Activated T-helper 2 cell treated with anti-CD3 and anti-CD28 coated beads, Interferon-gamma antibody, Interleukin-2, Interleukin-4, amounts not matched to agents 10 μg/mL and 5 μg/mL and 100 μg/mL, durations not matched to agents 14 hours and 24 hours and 36 hours (primary cell): ENCODE measurements at regions not wholly inside any gene's neighbourhood (a gene's known extent, or its start where the extent isn't known, plus 50 kb on each side); places are given as distances from the start of the nearest gene placed in this dataset.
A peak's percentile ranks its signal among the peaks of the same experiment; 100 is the strongest.
"Not testable (repeated sequence)": the region's sequence is repeated elsewhere in the genome, so short reads cannot be mapped to it uniquely, and the experiment has no call there.

Source experiments
- DNase-seq: peaks from one replicate; pipeline ENCODE4 v3.0.0; 2021; ENCODE audit warnings: low spot score
- H3K27ac Mint-ChIP-seq: one replicate; pipeline ENCODE4 v1.8.0; 2021; ENCODE audit warnings: mixed read lengths
- H3K27me3 Mint-ChIP-seq: one replicate; pipeline ENCODE4 v1.8.0; 2021; ENCODE audit warnings: low read depth, mixed read lengths
- H3K36me3 Mint-ChIP-seq: one replicate; pipeline ENCODE4 v1.8.0; 2021; ENCODE audit warnings: low read depth, mixed read lengths
- H3K4me1 Mint-ChIP-seq: one replicate; pipeline ENCODE4 v1.8.0; 2021; ENCODE audit warnings: low read depth, mixed read lengths
- H3K4me3 Mint-ChIP-seq: one replicate; pipeline ENCODE4 v1.8.0; 2021; ENCODE audit warnings: low read depth, mild to moderate bottlenecking, moderate library complexity, mixed read lengths
- H3K9me3 Mint-ChIP-seq: one replicate; pipeline ENCODE4 v1.8.0; 2021; ENCODE audit warnings: mixed read lengths
- intact Hi-C: fragments of 100-400 bp; cut with micrococcal nuclease; formaldehyde crosslinking; loops from one replicate; pipeline ENCODE4 v1.15.1; 2023

- Mint-ChIP-seq H3K27ac (no peak overlapping the region), H3K4me1 (peaks cover 9% of the 10 kb centered on the region), H3K27me3 (peaks cover 16% of the 10 kb centered on the region), H3K9me3 (no peaks in the 10 kb centered on the region), H3K4me3 (no peak overlapping the region), H3K36me3 (no peaks in the 10 kb centered on the region)
- no peak for DNase-seq
- intact Hi-C loops: loop anchor here (2.0 to 5.0 kb wide), 2 partner anchors 36 to 55 kb away; no protein-coding TSS in a partner anchor
Observed at GRCh38 chr18:63071701-63072141, 247.8 kb downstream of the BCL2 start.

DNA sequence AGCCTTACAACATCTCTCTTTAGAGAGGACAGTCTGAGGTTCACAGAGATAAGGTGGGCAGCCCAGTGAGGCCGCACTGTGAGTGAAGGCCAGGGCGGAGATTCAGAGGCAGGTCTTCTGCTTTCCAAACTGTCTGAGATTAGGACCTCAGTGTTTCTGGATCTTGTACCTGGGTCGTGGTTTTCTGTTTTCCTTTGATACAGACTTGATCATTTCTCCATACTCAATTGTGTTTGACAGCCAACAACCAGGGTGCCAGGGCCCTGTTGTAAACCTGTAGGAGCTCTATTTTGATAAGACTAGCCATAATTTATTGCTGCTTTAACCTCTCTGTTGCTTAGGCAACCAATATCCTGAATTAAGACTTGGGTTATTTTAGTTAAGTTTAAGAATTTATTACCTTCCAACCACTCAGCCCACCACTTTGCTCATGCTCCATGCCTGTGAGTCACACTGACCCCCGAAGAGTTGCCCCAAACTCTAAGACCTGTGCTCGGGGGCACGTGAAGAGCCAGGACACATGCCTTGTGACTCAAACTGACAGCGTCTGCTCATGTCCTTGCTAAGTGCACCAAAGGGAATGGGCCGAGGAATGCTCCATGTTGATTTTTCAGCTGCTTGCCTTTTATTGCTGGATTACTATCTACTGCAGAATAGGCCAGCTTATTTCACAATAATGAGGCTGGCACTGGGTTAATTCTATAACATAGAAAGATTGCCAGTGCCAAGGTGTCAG lies 248.6 kb downstream of the BCL2 start:
- Mint-ChIP-seq H3K9me3 (no peaks in the 10 kb centered on the region), H3K4me3 (no peak overlapping the region), H3K36me3 (no peaks in the 10 kb centered on the region), H3K4me1 (peaks cover 9% of the 10 kb centered on the region), H3K27ac (peak overlapping the region; percentile 53), H3K27me3 (peaks cover 15% of the 10 kb centered on the region)
- intact Hi-C loops: loop anchor here (5.0 kb wide), 1 partner anchor 36 kb away; no protein-coding TSS in a partner anchor
- no peak for DNase-seq

GRCh38 chr18:63069496-63069895 lies 250.1 kb downstream of the BCL2 start:
- no peaks in the 10 kb centered on the region for H3K9me3 Mint-ChIP-seq
- no peak for DNase-seq
- intact Hi-C loops: no loop called here
- no peaks in the 10 kb centered on the region for H3K36me3 Mint-ChIP-seq
- no peak overlapping the region for H3K27ac Mint-ChIP-seq
- peaks cover 5% of the 10 kb centered on the region for H3K4me1 Mint-ChIP-seq
- peaks cover 20% of the 10 kb centered on the region for H3K27me3 Mint-ChIP-seq
- H3K4me3 Mint-ChIP-seq: no peak overlapping the region

- no peak for DNase-seq
- intact Hi-C loops: no loop called here
- Mint-ChIP-seq H3K27ac (no peak overlapping the region), H3K4me1 (peaks cover 5% of the 10 kb centered on the region), H3K4me3 (no peak overlapping the region), H3K9me3 (no peaks in the 10 kb centered on the region), H3K27me3 (peaks cover 22% of the 10 kb centered on the region), H3K36me3 (no peaks in the 10 kb centered on the region)
Observed at GRCh38 chr18:63067939-63068338, 251.6 kb downstream of the BCL2 start.

- no peaks in the 10 kb centered on the region for H3K36me3 Mint-ChIP-seq
Observed at GRCh38 chr18:63065172-63065571, 254.4 kb downstream of the BCL2 start.

GRCh38 chr18:63063171-63063570 lies 256.4 kb downstream of the BCL2 start:
- no peak overlapping the region for H3K4me3 Mint-ChIP-seq
- no peak overlapping the region for H3K27ac Mint-ChIP-seq
- H3K9me3 Mint-ChIP-seq: no peaks in the 10 kb centered on the region
- no peak for DNase-seq
- H3K4me1 Mint-ChIP-seq: peaks cover 5% of the 10 kb centered on the region
- peaks cover 21% of the 10 kb centered on the region for H3K27me3 Mint-ChIP-seq
- no peaks in the 10 kb centered on the region for H3K36me3 Mint-ChIP-seq
- intact Hi-C loops: no loop called here

More at GRCh38 chr18:63065172-63065571, 254.4 kb downstream of the BCL2 start:
- peaks cover 5% of the 10 kb centered on the region for H3K4me1 Mint-ChIP-seq
- no peak overlapping the region for H3K4me3 Mint-ChIP-seq
- H3K9me3 Mint-ChIP-seq: no peaks in the 10 kb centered on the region
- peaks cover 30% of the 10 kb centered on the region for H3K27me3 Mint-ChIP-seq
- no peak overlapping the region for H3K27ac Mint-ChIP-seq
- intact Hi-C loops: no loop called here
- no peak for DNase-seq

DNA sequence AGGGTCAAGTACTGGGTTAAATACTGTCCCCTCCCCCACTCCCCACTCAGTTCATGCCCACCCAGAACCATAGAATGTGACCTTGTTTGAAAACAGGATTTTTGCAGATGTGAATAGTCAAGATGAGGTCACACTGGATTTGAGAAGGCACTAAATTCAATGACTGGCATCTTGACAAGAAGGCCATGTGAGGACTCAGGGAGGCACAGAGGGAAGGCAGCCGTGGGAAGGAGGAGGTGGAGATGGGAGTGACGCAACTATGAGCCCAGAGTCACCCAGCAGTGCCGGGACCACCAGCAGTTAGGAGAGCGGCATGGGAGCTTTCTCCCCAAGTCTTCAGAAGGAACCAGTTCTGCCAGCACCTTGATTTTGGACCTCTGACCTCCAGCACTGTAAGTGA lies 257.3 kb downstream of the BCL2 start:
- Mint-ChIP-seq H3K27ac (no peak overlapping the region), H3K9me3 (no peaks in the 10 kb centered on the region)
- DNase-seq: no peak

GRCh38 chr18:63061303-63061702 lies 258.3 kb downstream of the BCL2 start:
- no peak overlapping the region for H3K4me3 Mint-ChIP-seq
- H3K36me3 Mint-ChIP-seq: no peaks in the 10 kb centered on the region
- H3K9me3 Mint-ChIP-seq: no peaks in the 10 kb centered on the region
- H3K27ac Mint-ChIP-seq: no peak overlapping the region
- DNase-seq: no peak
- peaks cover 19% of the 10 kb centered on the region for H3K27me3 Mint-ChIP-seq
- intact Hi-C loops: no loop called here
- no peaks in the 10 kb centered on the region for H3K4me1 Mint-ChIP-seq

More for the DNA sequence above, 257.3 kb downstream of the BCL2 start:
- intact Hi-C loops: no loop called here
- Mint-ChIP-seq H3K27me3 (peaks cover 21% of the 10 kb centered on the region), H3K4me3 (no peak overlapping the region), H3K36me3 (no peaks in the 10 kb centered on the region), H3K4me1 (no peaks in the 10 kb centered on the region)

- Mint-ChIP-seq H3K27ac (no peak overlapping the region), H3K4me3 (no peak overlapping the region), H3K27me3 (peaks cover 17% of the 10 kb centered on the region), H3K4me1 (peaks cover 4% of the 10 kb centered on the region), H3K9me3 (no peaks in the 10 kb centered on the region), H3K36me3 (no peaks in the 10 kb centered on the region)
- intact Hi-C loops: no loop called here
- DNase-seq: no peak
Observed at GRCh38 chr18:63058521-63058920, 261.0 kb downstream of the BCL2 start.

GRCh38 chr18:63057707-63058106 lies 261.9 kb downstream of the BCL2 start:
- no peak for DNase-seq
- intact Hi-C loops: no loop called here
- H3K27me3 Mint-ChIP-seq: peaks cover 19% of the 10 kb centered on the region
- H3K27ac Mint-ChIP-seq: no peak overlapping the region
- H3K36me3 Mint-ChIP-seq: no peaks in the 10 kb centered on the region
- H3K4me3 Mint-ChIP-seq: no peak overlapping the region
- H3K9me3 Mint-ChIP-seq: no peaks in the 10 kb centered on the region
- H3K4me1 Mint-ChIP-seq: peaks cover 4% of the 10 kb centered on the region

DNA sequence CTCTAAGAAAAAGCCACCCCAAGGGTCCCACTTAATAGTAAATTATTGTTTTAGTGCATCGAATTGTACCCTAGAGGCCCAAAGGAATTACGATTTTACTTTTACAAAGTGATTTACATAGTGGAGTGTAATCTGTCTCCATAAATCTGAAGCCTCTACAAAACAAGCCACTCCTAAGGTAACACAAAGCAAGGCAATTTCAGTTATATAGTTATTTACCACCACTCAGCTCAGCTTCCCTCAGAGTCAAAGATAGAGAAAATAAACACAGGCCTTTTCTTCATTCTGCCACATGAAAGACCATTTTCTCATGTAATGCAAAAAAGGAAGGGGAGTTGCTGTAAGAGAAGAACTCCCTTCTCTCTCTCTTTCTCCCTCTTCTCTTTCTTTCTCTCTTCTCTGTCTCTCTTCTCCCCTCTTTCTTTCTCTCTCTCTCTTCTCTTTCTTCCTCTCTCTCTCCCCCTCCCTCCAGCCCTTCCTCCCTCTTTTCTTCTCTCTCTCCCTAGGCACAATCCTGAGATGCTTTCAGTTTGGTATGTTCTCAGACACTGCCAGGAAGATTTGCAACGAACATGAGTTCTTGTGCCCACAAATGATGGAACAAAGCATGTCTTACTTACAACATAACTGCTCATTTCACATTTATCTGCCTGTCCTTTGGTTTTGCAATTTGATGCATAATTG lies 264.5 kb downstream of the BCL2 start:
- Mint-ChIP-seq H3K9me3 (no peaks in the 10 kb centered on the region), H3K4me3 (no peak overlapping the region), H3K36me3 (no peaks in the 10 kb centered on the region), H3K27me3 (peaks cover 15% of the 10 kb centered on the region), H3K27ac (no peak overlapping the region), H3K4me1 (peaks cover 8% of the 10 kb centered on the region)
- intact Hi-C loops: no loop called here
- DNase-seq: no peak

GRCh38 chr18:63051928-63052327 lies 267.6 kb downstream of the BCL2 start:
- no peak for DNase-seq
- intact Hi-C loops: no loop called here
- no peaks in the 10 kb centered on the region for H3K36me3 Mint-ChIP-seq
- H3K4me3 Mint-ChIP-seq: no peak overlapping the region
- no peaks in the 10 kb centered on the region for H3K9me3 Mint-ChIP-seq
- H3K27ac Mint-ChIP-seq: no peak overlapping the region
- H3K27me3 Mint-ChIP-seq: peaks cover 20% of the 10 kb centered on the region
- H3K4me1 Mint-ChIP-seq: peaks cover 14% of the 10 kb centered on the region

DNA sequence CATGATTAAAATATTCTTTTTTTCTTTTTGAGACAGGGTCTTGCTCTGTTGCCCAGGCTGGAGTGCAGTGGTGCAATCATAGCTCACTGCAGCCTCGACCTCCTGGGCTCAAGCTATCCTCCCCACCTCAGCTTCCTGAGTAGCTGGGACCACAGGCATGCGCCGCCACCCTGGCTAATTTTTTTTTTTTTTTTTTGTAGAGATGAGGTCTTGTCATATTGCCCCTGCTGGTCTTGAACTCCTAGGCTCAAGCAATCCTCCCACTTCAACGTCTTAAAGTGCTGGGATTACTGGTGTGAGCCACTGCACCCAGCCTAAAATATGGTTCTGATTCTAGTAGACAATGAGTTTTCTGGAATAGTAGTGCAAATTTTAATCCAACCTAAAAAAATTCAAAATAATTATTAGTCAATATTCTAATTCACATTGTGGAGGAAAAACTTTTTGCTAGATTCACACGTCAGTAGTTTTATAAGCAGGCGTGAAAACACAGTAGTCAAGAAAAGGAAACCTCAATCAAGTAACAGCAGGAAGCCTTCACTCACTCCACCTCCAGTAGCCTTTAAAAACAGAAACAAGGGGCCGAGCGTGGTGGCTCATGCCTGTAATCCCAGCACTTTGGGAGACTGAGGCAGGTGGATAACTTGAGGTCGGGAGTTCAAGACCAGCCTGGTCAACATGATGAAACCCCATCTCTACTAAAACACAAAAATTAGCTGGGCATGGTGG lies 268.7 kb downstream of the BCL2 start:
- H3K36me3 Mint-ChIP-seq, H3K9me3 Mint-ChIP-seq, intact Hi-C loops, H3K27ac Mint-ChIP-seq, H3K4me3 Mint-ChIP-seq, DNase-seq: not testable (repeated sequence)
- H3K4me1 Mint-ChIP-seq: peaks cover 14% of the 10 kb centered on the region
- peaks cover 27% of the 10 kb centered on the region for H3K27me3 Mint-ChIP-seq
